CD4-positive, alpha-beta memory T cell (primary cell): ENCODE measurements at regions not wholly inside any gene's neighbourhood (a gene's known extent, or its start where the extent isn't known, plus 50 kb on each side); places are given as distances from the start of the nearest gene placed in this dataset.
"Not testable (repeated sequence)": the region's sequence is repeated elsewhere in the genome, so short reads cannot be mapped to it uniquely, and the experiment has no call there.

Experiments
- CTCF ChIA-PET: fragments of 350-600 bp; sonication (Branson Sonifier 250); formaldehyde crosslinking; loops from one replicate; lab custom pipeline; 2021; ENCODE audit warnings: inconsistent platforms; ENCODE audit not compliant: partially characterized antibody; lab: Charles Lee
- POLR2A ChIA-PET: fragments of 350-600 bp; sonication (Branson Sonifier 250); formaldehyde crosslinking; loops from one replicate; lab custom pipeline; 2021; ENCODE audit not compliant: partially characterized antibody; lab: Charles Lee
- DNase-seq, 5 donors: peaks; one replicate each; pipeline versions ENCODE4 v3.0.0 to v3.0.0-alpha.2; 2020 to 2022; ENCODE audit warnings: mixed read lengths in 1 of 5
- H3K27ac ChIP-seq: one replicate; pipeline ENCODE4 v1.7.0; 2013; ENCODE audit warnings: low read depth, low read length
- H3K27me3 ChIP-seq: 2 replicates; pipeline ENCODE4 v1.7.0; 2013; ENCODE audit warnings: mild to moderate bottlenecking, low read length, moderate library complexity; ENCODE audit not compliant: insufficient read depth
- H3K36me3 ChIP-seq: 2 replicates; pipeline ENCODE4 v1.7.0; 2013; ENCODE audit warnings: mild to moderate bottlenecking, low read length, moderate library complexity; ENCODE audit not compliant: insufficient read depth
- H3K4me1 ChIP-seq: 2 replicates; pipeline ENCODE4 v1.7.0; 2013; ENCODE audit warnings: mild to moderate bottlenecking, low read length, moderate library complexity; ENCODE audit not compliant: insufficient read depth
- H3K4me3 ChIP-seq, 2 donors: one replicate each; pipeline ENCODE4 v1.7.0; 2013; ENCODE audit warnings: low read length in 2 of 2, mild to moderate bottlenecking in 1 of 2
- H3K9me3 ChIP-seq, 2 donors: one replicate each; pipeline ENCODE4 v1.7.0; 2013; ENCODE audit warnings: low read length in 2 of 2, control low read depth in 1 of 2; ENCODE audit not compliant: control insufficient read depth in 1 of 2
- H3K27ac Mint-ChIP-seq, 7 donors: one replicate each; pipeline ENCODE4 v1.8.0; 2020 to 2021; ENCODE audit warnings: mixed read lengths in 7 of 7, mild to moderate bottlenecking in 6 of 7, inconsistent platforms in 3 of 7, moderate library complexity in 3 of 7
- H3K27me3 Mint-ChIP-seq, 2 donors: one replicate each; pipeline ENCODE4 v1.8.0; 2020 to 2021; ENCODE audit warnings: mixed read lengths in 2 of 2
- H3K36me3 Mint-ChIP-seq, 2 donors: one replicate each; pipeline ENCODE4 v1.8.0; 2020 to 2021; ENCODE audit warnings: mixed read lengths in 2 of 2, inconsistent platforms in 1 of 2, mild to moderate bottlenecking in 1 of 2
- H3K4me1 Mint-ChIP-seq, 4 donors: one replicate each; pipeline ENCODE4 v1.8.0; 2020 to 2021; ENCODE audit warnings: mixed read lengths in 4 of 4, mild to moderate bottlenecking in 1 of 4
- H3K4me3 Mint-ChIP-seq, 8 donors: one replicate each; pipeline ENCODE4 v1.8.0; 2020 to 2021; ENCODE audit warnings: mixed read lengths in 8 of 8, mild to moderate bottlenecking in 7 of 8, moderate library complexity in 6 of 8, inconsistent platforms in 3 of 8
- H3K9me3 Mint-ChIP-seq, 8 donors: one replicate each; pipeline ENCODE4 v1.8.0; 2020 to 2021; ENCODE audit warnings: mixed read lengths in 8 of 8, mild to moderate bottlenecking in 5 of 8, inconsistent platforms in 3 of 8, moderate library complexity in 1 of 8
- intact Hi-C: fragments of 100-400 bp; cut with micrococcal nuclease; formaldehyde crosslinking; loops from one replicate; pipeline ENCODE4 v1.15.1; 2023

DNA sequence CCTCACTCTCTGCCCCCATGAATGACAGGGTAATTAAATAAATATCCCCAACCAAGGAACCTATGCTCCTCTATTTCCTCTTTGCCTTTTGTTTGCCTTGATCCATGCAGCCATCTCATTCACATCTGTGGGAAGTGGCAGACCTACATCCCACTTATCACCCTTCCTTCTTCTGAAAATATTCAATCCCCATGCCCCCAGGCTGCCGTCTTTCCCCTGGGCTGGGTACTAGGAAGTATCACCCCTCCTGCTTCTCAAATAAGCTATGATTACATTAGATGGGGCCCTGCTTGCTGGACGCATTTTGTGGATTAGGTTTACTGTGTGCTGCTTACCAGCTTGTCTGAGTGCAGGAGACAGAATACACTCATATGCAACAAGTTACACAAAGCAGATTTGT is 670.2 kb upstream of the TPTE start:
- H3K27me3 Mint-ChIP-seq, H3K36me3 ChIP-seq, DNase-seq, H3K27ac Mint-ChIP-seq, H3K4me1 ChIP-seq, intact Hi-C loops, H3K27me3 ChIP-seq, H3K27ac ChIP-seq, H3K4me3 ChIP-seq, H3K36me3 Mint-ChIP-seq, H3K4me1 Mint-ChIP-seq, CTCF ChIA-PET, H3K9me3 Mint-ChIP-seq, H3K4me3 Mint-ChIP-seq, POLR2A ChIA-PET, H3K9me3 ChIP-seq: not testable (repeated sequence)

- CTCF ChIA-PET, H3K4me3 Mint-ChIP-seq, POLR2A ChIA-PET, H3K27me3 Mint-ChIP-seq, DNase-seq, H3K27ac ChIP-seq, H3K4me1 ChIP-seq, H3K36me3 ChIP-seq, H3K4me3 ChIP-seq, H3K9me3 ChIP-seq, H3K27ac Mint-ChIP-seq, H3K4me1 Mint-ChIP-seq, intact Hi-C loops, H3K36me3 Mint-ChIP-seq, H3K27me3 ChIP-seq: not testable (repeated sequence)
- H3K9me3 Mint-ChIP-seq: peaks cover 0 to 11% (median 5%) of the 10 kb centered on the region in 8 donors
These were observed 669.7 kb upstream of the TPTE start for GRCh38 chr21:9851695-9852094.

DNA sequence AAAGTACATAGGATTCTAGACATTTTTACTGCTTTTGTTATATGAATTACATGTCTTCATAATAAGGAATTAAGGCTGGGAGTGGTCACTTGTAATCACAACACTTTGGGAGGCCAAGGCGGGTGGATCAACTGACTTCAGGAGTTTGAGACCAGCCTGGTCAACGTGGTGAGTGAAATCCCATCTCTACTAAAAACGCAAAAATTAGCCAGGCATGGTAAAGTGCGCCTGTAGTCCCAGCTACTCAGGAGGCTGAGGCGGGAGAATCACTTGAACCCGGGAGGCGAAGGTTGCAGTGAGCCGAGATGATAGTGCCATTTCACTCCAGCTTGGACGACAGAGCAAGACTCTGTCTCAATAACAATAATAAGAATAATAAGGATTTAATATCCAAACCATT is 663.8 kb upstream of the TPTE start:
- H3K27ac ChIP-seq, H3K9me3 ChIP-seq, H3K27me3 ChIP-seq, DNase-seq, H3K36me3 Mint-ChIP-seq, H3K4me1 Mint-ChIP-seq, CTCF ChIA-PET, H3K36me3 ChIP-seq, H3K4me3 ChIP-seq, H3K27me3 Mint-ChIP-seq, H3K4me3 Mint-ChIP-seq, H3K4me1 ChIP-seq, POLR2A ChIA-PET, intact Hi-C loops, H3K27ac Mint-ChIP-seq: not testable (repeated sequence)
- peaks cover 2 to 43% (median 16%) of the 10 kb centered on the region in 8 donors for H3K9me3 Mint-ChIP-seq

DNA sequence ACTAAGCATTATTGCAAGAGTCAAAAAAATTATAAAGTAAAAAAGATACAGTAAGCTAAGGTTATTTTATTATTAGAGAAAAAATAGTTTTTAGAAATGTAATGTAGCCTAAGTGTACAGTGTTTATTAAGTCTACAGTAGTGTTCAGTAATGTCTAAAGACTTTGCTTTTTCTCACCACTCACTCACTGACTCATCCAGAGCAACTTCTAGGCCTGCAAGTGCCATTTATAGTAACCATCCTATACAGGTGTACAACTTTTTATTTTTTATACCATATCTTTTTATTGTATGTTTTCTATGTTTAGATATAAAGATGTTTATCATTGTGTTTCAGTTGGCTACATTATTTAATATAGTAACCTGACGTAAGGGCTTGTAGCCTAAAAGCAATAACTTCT is 661.5 kb upstream of the TPTE start:
- DNase-seq, H3K27ac ChIP-seq, H3K9me3 ChIP-seq, POLR2A ChIA-PET, H3K36me3 Mint-ChIP-seq, H3K4me3 ChIP-seq, H3K36me3 ChIP-seq, H3K27ac Mint-ChIP-seq, H3K27me3 Mint-ChIP-seq, intact Hi-C loops, H3K27me3 ChIP-seq, H3K4me1 ChIP-seq, H3K4me1 Mint-ChIP-seq, H3K4me3 Mint-ChIP-seq, CTCF ChIA-PET: not testable (repeated sequence)
- H3K9me3 Mint-ChIP-seq: peaks cover 2 to 55% (median 28%) of the 10 kb centered on the region in 8 donors

DNA sequence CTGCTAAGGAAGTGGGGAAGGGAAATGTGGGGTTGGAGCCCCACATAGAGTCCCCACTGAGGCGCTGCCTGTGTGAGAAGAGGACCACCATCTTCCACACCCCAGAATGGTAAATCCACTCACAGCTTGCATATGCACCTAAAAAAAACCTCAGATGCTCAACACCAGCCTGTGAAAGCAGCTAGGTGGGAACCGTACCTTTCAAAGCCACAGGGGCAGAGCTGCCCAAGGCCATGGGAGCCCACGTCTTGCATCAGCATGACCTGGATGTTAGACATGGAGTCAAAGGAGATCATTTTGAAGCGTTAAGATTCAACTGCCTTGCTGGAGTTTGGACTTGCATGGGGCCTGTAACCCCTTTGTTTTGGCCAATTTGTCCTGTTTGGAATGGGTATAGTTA is 658.9 kb upstream of the TPTE start:
- H3K9me3 ChIP-seq, H3K27me3 ChIP-seq, H3K36me3 Mint-ChIP-seq, H3K4me3 ChIP-seq, POLR2A ChIA-PET, H3K4me1 ChIP-seq, H3K27ac Mint-ChIP-seq, H3K27ac ChIP-seq, H3K27me3 Mint-ChIP-seq, CTCF ChIA-PET, H3K36me3 ChIP-seq, DNase-seq, H3K4me3 Mint-ChIP-seq, H3K4me1 Mint-ChIP-seq, intact Hi-C loops: not testable (repeated sequence)
- peaks cover 2 to 58% (median 26%) of the 10 kb centered on the region in 8 donors for H3K9me3 Mint-ChIP-seq

GRCh38 chr21:9867815-9868214 is 653.6 kb upstream of the TPTE start:
- H3K36me3 Mint-ChIP-seq, POLR2A ChIA-PET, H3K27ac ChIP-seq, H3K9me3 ChIP-seq, H3K36me3 ChIP-seq, H3K27me3 Mint-ChIP-seq, H3K4me3 Mint-ChIP-seq, H3K4me3 ChIP-seq, DNase-seq, H3K27me3 ChIP-seq, CTCF ChIA-PET, H3K27ac Mint-ChIP-seq, H3K4me1 ChIP-seq, intact Hi-C loops, H3K4me1 Mint-ChIP-seq: not testable (repeated sequence)
- peaks cover 0 to 38% (median 20%) of the 10 kb centered on the region in 8 donors for H3K9me3 Mint-ChIP-seq

- H3K4me3 ChIP-seq, H3K36me3 ChIP-seq, H3K27me3 Mint-ChIP-seq, H3K9me3 ChIP-seq, H3K36me3 Mint-ChIP-seq, H3K4me1 Mint-ChIP-seq, H3K27me3 ChIP-seq, intact Hi-C loops, POLR2A ChIA-PET, H3K4me1 ChIP-seq, H3K27ac ChIP-seq, H3K4me3 Mint-ChIP-seq, CTCF ChIA-PET, H3K27ac Mint-ChIP-seq, DNase-seq: not testable (repeated sequence)
- H3K9me3 Mint-ChIP-seq: peaks cover 3 to 20% (median 10%) of the 10 kb centered on the region in 8 donors
These were observed 648.3 kb upstream of the TPTE start for GRCh38 chr21:9873096-9873495.

GRCh38 chr21:9874136-9874535 is 647.2 kb upstream of the TPTE start:
- CTCF ChIA-PET, H3K4me3 Mint-ChIP-seq, intact Hi-C loops, H3K27ac ChIP-seq, DNase-seq, H3K27ac Mint-ChIP-seq, H3K4me3 ChIP-seq, H3K27me3 Mint-ChIP-seq, H3K4me1 ChIP-seq, H3K36me3 ChIP-seq, POLR2A ChIA-PET, H3K36me3 Mint-ChIP-seq, H3K27me3 ChIP-seq, H3K4me1 Mint-ChIP-seq, H3K9me3 ChIP-seq: not testable (repeated sequence)
- peaks cover 3 to 26% (median 10%) of the 10 kb centered on the region in 8 donors for H3K9me3 Mint-ChIP-seq
